Fibroblast of upper back skin (primary cell): ENCODE measurements at regions not wholly inside any gene's neighbourhood (a gene's known extent, or its start where the extent isn't known, plus 50 kb on each side); places are given as distances from the start of the nearest gene placed in this dataset.
"Not testable (repeated sequence)": the region's sequence is repeated elsewhere in the genome, so short reads cannot be mapped to it uniquely, and the experiment has no call there.

Experiments used
- DNase-seq: peaks from one replicate; pipeline ENCODE4 v3.0.0-alpha.2; 2013

- DNase-seq, result no peak
Observed at GRCh38 chr13:84127597-84128128, 245.4 kb upstream of the SLITRK1 start.

- DNase-seq, result peak; percentile 8
Observed at GRCh38 chr13:84126671-84127171, 244.4 kb upstream of the SLITRK1 start.

- peak; percentile 25 for DNase-seq
Observed at GRCh38 chr13:84121456-84121855, 239.2 kb upstream of the SLITRK1 start.

- DNase-seq, result peak; percentile 40
Observed at GRCh38 chr13:84118839-84119409, 236.7 kb upstream of the SLITRK1 start.

- no peak for DNase-seq
Observed at GRCh38 chr13:84098273-84098672, 216.0 kb upstream of the SLITRK1 start.

GRCh38 chr13:84097148-84097547 lies 214.9 kb upstream of the SLITRK1 start:
- no peak for DNase-seq

GRCh38 chr13:84096216-84096615 lies 213.9 kb upstream of the SLITRK1 start:
- DNase-seq, result peak; percentile 57

- DNase-seq, result no peak
Observed at GRCh38 chr13:84088996-84089395, 206.7 kb upstream of the SLITRK1 start.

GRCh38 chr13:84086847-84087162 lies 204.5 kb upstream of the SLITRK1 start:
- DNase-seq, result no peak

GRCh38 chr13:84086098-84086846 lies 204.0 kb upstream of the SLITRK1 start:
- not testable (repeated sequence) for DNase-seq

GRCh38 chr13:84082462-84082861 lies 200.2 kb upstream of the SLITRK1 start:
- DNase-seq, result no peak

GRCh38 chr13:84080748-84081530 lies 198.7 kb upstream of the SLITRK1 start:
- no peak for DNase-seq

- DNase-seq, result peak; percentile 20
Observed at GRCh38 chr13:84077271-84077670, 195.0 kb upstream of the SLITRK1 start.

- no peak for DNase-seq
Observed at GRCh38 chr13:84076280-84076679, 194.0 kb upstream of the SLITRK1 start.

GRCh38 chr13:84050536-84050935 lies 168.3 kb upstream of the SLITRK1 start:
- DNase-seq, result peak; percentile 67

- peak; percentile 16 for DNase-seq
Observed at GRCh38 chr13:84049443-84050219, 167.4 kb upstream of the SLITRK1 start.

- DNase-seq, result no peak
Observed at GRCh38 chr13:84044805-84045204, 162.5 kb upstream of the SLITRK1 start.

GRCh38 chr13:84038001-84038400 lies 155.7 kb upstream of the SLITRK1 start:
- DNase-seq, result no peak

- peak; percentile 16 for DNase-seq
Observed at GRCh38 chr13:84032116-84032515, 149.8 kb upstream of the SLITRK1 start.

GRCh38 chr13:84031120-84031519 lies 148.8 kb upstream of the SLITRK1 start:
- DNase-seq, result no peak

GRCh38 chr13:84029396-84029795 lies 147.1 kb upstream of the SLITRK1 start:
- no peak for DNase-seq

- no peak for DNase-seq
Observed at GRCh38 chr13:84025824-84026223, 143.6 kb upstream of the SLITRK1 start.

GRCh38 chr13:83996415-83996814 lies 114.1 kb upstream of the SLITRK1 start:
- no peak for DNase-seq
